ENCODE measurements at regions not wholly inside any gene's neighbourhood (a gene's known extent, or its start where the extent isn't known, plus 50 kb on each side); places are given as distances from the start of the nearest gene placed in this dataset.

DNA sequence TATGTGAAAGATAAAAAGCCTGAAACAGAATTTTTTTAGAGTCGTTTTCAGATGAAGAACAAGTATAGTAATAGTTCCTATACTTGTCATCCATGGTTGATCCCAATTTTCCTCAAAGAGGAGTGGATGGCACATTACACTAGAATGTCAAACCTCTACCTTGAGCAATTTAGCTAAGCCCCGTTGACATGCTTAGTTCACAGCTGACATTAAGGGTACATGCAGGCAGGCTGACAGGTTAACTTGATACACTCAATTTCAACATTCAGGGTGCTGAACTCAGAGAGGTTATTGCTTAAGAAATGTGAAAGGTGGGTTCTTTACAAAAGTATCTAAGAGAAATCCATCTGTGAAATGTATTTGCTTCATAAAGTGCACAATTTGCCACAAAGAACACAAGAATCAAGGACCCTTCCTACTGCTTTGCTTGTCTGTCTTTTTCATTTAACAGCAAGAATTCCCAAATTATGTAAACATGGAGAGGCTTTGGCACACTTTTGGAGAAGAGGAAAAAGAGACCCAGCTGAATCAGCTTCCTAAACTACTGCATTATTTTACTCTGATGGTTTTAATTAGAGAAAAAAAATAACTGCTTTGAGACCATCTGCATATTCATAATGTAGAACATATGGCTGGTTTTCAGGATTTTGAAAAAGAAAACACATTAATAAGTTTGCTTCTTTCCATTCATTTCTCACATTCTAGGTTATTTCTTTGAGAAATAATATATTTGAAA is 122.5 kb upstream of the DDIT4L start:
- no peak overlapping the region for H3K27ac Mint-ChIP-seq
- no peaks in the 10 kb centered on the region for H4K20me1 ChIP-seq (ENCODE audit: insufficient read depth, low read length)
- TF ChIP-seq, protein P1, sequence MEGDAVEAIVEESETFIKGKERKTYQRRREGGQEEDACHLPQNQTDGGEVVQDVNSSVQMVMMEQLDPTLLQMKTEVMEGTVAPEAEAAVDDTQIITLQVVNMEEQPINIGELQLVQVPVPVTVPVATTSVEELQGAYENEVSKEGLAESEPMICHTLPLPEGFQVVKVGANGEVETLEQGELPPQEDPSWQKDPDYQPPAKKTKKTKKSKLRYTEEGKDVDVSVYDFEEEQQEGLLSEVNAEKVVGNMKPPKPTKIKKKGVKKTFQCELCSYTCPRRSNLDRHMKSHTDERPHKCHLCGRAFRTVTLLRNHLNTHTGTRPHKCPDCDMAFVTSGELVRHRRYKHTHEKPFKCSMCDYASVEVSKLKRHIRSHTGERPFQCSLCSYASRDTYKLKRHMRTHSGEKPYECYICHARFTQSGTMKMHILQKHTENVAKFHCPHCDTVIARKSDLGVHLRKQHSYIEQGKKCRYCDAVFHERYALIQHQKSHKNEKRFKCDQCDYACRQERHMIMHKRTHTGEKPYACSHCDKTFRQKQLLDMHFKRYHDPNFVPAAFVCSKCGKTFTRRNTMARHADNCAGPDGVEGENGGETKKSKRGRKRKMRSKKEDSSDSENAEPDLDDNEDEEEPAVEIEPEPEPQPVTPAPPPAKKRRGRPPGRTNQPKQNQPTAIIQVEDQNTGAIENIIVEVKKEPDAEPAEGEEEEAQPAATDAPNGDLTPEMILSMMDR (IDR thresholded peaks at IDR 0.05) = no peak

DNA sequence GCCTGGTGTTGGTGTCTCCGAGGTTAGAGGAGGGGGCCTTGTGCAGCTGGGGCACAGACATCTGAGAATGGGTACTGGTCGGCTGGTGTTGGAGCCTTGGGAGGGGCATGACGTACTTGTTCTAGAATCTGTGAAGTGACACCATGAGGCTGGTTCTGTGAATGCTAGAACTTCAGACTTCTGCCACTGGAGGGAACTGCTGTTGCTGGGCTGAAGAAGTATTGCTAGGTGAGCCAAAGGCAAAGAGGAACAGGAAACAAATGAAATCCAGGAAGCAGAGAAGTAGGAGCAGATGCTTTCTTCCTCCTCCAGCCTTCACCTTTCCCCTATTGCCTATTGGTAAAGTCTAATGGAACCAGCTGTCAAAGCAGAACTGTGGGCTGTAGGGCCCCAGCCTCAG is 120.9 kb upstream of the DDIT4L start:
- Histone ChIP-seq H3K9ac (ENCODE audit: insufficient read depth, low read length, poor library complexity, severe bottlenecking) (no peak overlapping the region), H3K9me3 (replicated peaks in 1 of 2; ENCODE audit: control insufficient read depth in 1 of 2, insufficient read depth in 1 of 2, low read length in 2 of 2) (no peaks in the 10 kb centered on the region), H3K27ac (ENCODE audit: low read depth in 1 of 2, low read length in 2 of 2) (no peak overlapping the region), H3K27me3 (ENCODE audit: control insufficient read depth in 2 of 2, insufficient read depth in 2 of 2, low read length in 2 of 2) (no peaks in the 10 kb centered on the region), H3K79me2 (ENCODE audit: insufficient read depth, low read length) (no peaks in the 10 kb centered on the region), H3K36me3 (replicated peaks in 1 of 2; ENCODE audit: control insufficient read depth in 1 of 2, insufficient read depth in 2 of 2, low read length in 2 of 2) (no peaks in the 10 kb centered on the region), H4K20me1 (ENCODE audit: insufficient read depth, low read length) (no peaks in the 10 kb centered on the region), H3K4me2 (replicated peaks; ENCODE audit: extremely low read depth, low read length, poor library complexity, severe bottlenecking) (no peak overlapping the region), H3K4me3 (replicated peaks in 1 of 3; ENCODE audit: low read depth in 2 of 3, low read length in 3 of 3) (no peak overlapping the region), H2AFZ (ENCODE audit: insufficient read depth, low read depth, low read length, poor library complexity, severe bottlenecking) (no peak overlapping the region), H3K4me1 (ENCODE audit: control insufficient read depth in 1 of 2, insufficient read depth in 2 of 2, low read length in 2 of 2) (no peaks in the 10 kb centered on the region)
- DNase-seq = peak in 2 of 3 donors; percentile 1 to 5
- no peaks in the 10 kb centered on the region for H3K36me3 Mint-ChIP-seq
- peaks cover 0 to 6% (median 0%) of the 10 kb centered on the region in 7 donors for H3K9me3 Mint-ChIP-seq
- WGBS (ENCODE audit: insufficient coverage) = 96% methylated on average over 3 of the region's 3 CpGs
- no peak overlapping the region for H3K4me3 Mint-ChIP-seq
- TF ChIP-seq, protein P1 (IDR thresholded peaks at IDR 0.05) = no peak
- H3K27ac Mint-ChIP-seq = no peak overlapping the region
- intact Hi-C loops (cut with micrococcal nuclease) = no loop called here
- no peaks in the 10 kb centered on the region for H3K4me1 Mint-ChIP-seq
- peaks cover 0 to 6% (median 2%) of the 10 kb centered on the region in 3 donors for H3K27me3 Mint-ChIP-seq (ENCODE audit: low read depth in 3 of 3)

More for the DNA sequence above, 122.5 kb upstream of the DDIT4L start:
- Histone ChIP-seq H3K27ac (ENCODE audit: low read depth in 1 of 2, low read length in 2 of 2) (no peak overlapping the region), H3K4me1 (ENCODE audit: control insufficient read depth in 1 of 2, insufficient read depth in 2 of 2, low read length in 2 of 2) (no peaks in the 10 kb centered on the region), H3K79me2 (ENCODE audit: insufficient read depth, low read length) (no peaks in the 10 kb centered on the region), H3K4me2 (replicated peaks; ENCODE audit: extremely low read depth, low read length, poor library complexity, severe bottlenecking) (no peak overlapping the region), H3K9me3 (replicated peaks in 1 of 2; ENCODE audit: control insufficient read depth in 1 of 2, insufficient read depth in 1 of 2, low read length in 2 of 2) (no peaks in the 10 kb centered on the region), H3K27me3 (ENCODE audit: control insufficient read depth in 2 of 2, insufficient read depth in 2 of 2, low read length in 2 of 2) (no peaks in the 10 kb centered on the region), H3K36me3 (replicated peaks in 1 of 2; ENCODE audit: control insufficient read depth in 1 of 2, insufficient read depth in 2 of 2, low read length in 2 of 2) (no peaks in the 10 kb centered on the region), H3K9ac (ENCODE audit: insufficient read depth, low read length, poor library complexity, severe bottlenecking) (no peak overlapping the region), H2AFZ (ENCODE audit: insufficient read depth, low read depth, low read length, poor library complexity, severe bottlenecking) (no peak overlapping the region), H3K4me3 (replicated peaks in 1 of 3; ENCODE audit: low read depth in 2 of 3, low read length in 3 of 3) (no peak overlapping the region)
- H3K9me3 Mint-ChIP-seq = peaks cover 0 to 3% (median 0%) of the 10 kb centered on the region in 7 donors
- peaks cover 0 to 6% (median 2%) of the 10 kb centered on the region in 3 donors for H3K27me3 Mint-ChIP-seq (ENCODE audit: low read depth in 3 of 3)
- intact Hi-C loops (cut with micrococcal nuclease) = no loop called here
- no peak for DNase-seq
- no peaks in the 10 kb centered on the region for H3K4me1 Mint-ChIP-seq
- no peaks in the 10 kb centered on the region for H3K36me3 Mint-ChIP-seq
- WGBS (ENCODE audit: insufficient coverage) = no CpG with 5 or more reads among the region's 2 CpGs
- no peak overlapping the region for H3K4me3 Mint-ChIP-seq

Data from CD14-positive monocyte (primary cell).